Transverse colon (tissue), 4 donors: ENCODE measurements at regions not wholly inside any gene's neighbourhood (a gene's known extent, or its start where the extent isn't known, plus 50 kb on each side); places are given as distances from the start of the nearest gene placed in this dataset.
"Not testable (repeated sequence)": the region's sequence is repeated elsewhere in the genome, so short reads cannot be mapped to it uniquely, and the experiment has no call there.

ENCODE experiments used
- DNase-seq: peaks from one replicate; pipeline ENCODE4 v3.0.0-alpha.2; 2019
- H3K27ac ChIP-seq, 4 donors: fragments of 200-600 bp; sonication (generic); 2 replicates each; pipeline ENCODE4 v1.5.1; 2016 to 2018; ENCODE audit warnings: inconsistent platforms in 4 of 4
- H3K27me3 ChIP-seq: fragments of 200-600 bp; sonication (generic); 2 replicates; pipeline ENCODE4 v1.5.1; 2017; ENCODE audit warnings: inconsistent platforms
- H3K36me3 ChIP-seq, 4 donors: fragments of 200-600 bp; sonication (generic); 2 replicates each; pipeline ENCODE4 v1.5.1; 2017 to 2019; ENCODE audit warnings: inconsistent platforms in 4 of 4
- H3K4me1 ChIP-seq, 4 donors: fragments of 200-600 bp; sonication (generic); 2 replicates each; pipeline ENCODE4 v1.5.1; 2017 to 2020; ENCODE audit warnings: inconsistent platforms in 4 of 4
- H3K4me3 ChIP-seq, 4 donors: fragments of 200-600 bp; sonication (generic); 1 replicate in 1 of 4; 2 replicates in 3 of 4; pipeline versions ENCODE4 v1.5.1 to v1.6.1; 2017 to 2019; ENCODE audit warnings: inconsistent platforms in 4 of 4
- H3K9me3 ChIP-seq, 2 donors: fragments of 200-600 bp; sonication (generic); 2 replicates each; pipeline ENCODE4 v1.5.1; 2017 to 2019; ENCODE audit warnings: inconsistent platforms in 2 of 2
- CTCF ChIP-seq, 5 experiments: fragments of 200-600 bp in 3 of 5; fragments of 450-650 bp in 2 of 5; sonication (generic) in 3 of 5; IDR thresholded peaks; 1 replicate in 2 of 5; 2 replicates in 3 of 5; pipeline ENCODE4 v1.5.1; 2016 to 2017; ENCODE audit warnings: antibody characterized with exemption in 5 of 5, inconsistent platforms in 3 of 5, mild to moderate bottlenecking in 2 of 5, moderate library complexity in 1 of 5
- EP300 ChIP-seq: sonication (generic); formaldehyde crosslinking; IDR thresholded peaks from one replicate; pipeline ENCODE4 v1.6.1; 2017; ENCODE audit warnings: antibody characterized with exemption, low read depth
- POLR2A ChIP-seq: fragments of 450-650 bp; IDR thresholded peaks from one replicate; pipeline ENCODE4 v1.6.1; 2016; ENCODE audit warnings: antibody characterized with exemption, mild to moderate bottlenecking, moderate library complexity
- POLR2AphosphoS5 ChIP-seq, 3 donors: sonication (generic); formaldehyde crosslinking; IDR thresholded peaks; one replicate each; pipeline ENCODE4 v1.6.1; 2016; ENCODE audit warnings: antibody characterized with exemption in 3 of 3
- WGBS, 2 donors: methylation state at CpG; one replicate each; pipeline ENCODE4 v1.1.5; 2018; ENCODE audit warnings: low coverage in 1 of 2; 5-methylcytosine and 5-hydroxymethylcytosine counted together
- in situ Hi-C, 4 donors: fragments of 200-750 bp; cut with MboI; loops; one replicate each; pipeline versions ENCODE4 v1.15.0 to v1.15.1; 2017; ENCODE audit warnings: low sequenced_read_pairs in 3 of 4, low pct_ligation_motif_present in 1 of 4, low pct_unique_long_range_greater_than_20kb in 1 of 4
- intact Hi-C: fragments of 100-400 bp; cut with DNase I; formaldehyde crosslinking; loops from one replicate; pipeline ENCODE4 v1.15.1; 2023; ENCODE audit warnings: low total_unique reads

GRCh38 chr10:44574596-44575480 is 189.9 kb upstream of the CXCL12 start:
- intact Hi-C loops (no loop called here), in situ Hi-C loops (no loop called here)
- Histone ChIP-seq H3K27ac (no peak overlapping the region), H3K36me3 (no peaks in the 10 kb centered on the region), H3K4me1 (no peaks in the 10 kb centered on the region), H3K4me3 (no peak overlapping the region), H3K27me3 (no peaks in the 10 kb centered on the region), H3K9me3 (no peaks in the 10 kb centered on the region)
- no peak for DNase-seq
- TF ChIP-seq POLR2AphosphoS5 (IDR thresholded peaks at IDR 0.05) (no peak), POLR2A (no peak)
- 80 to 89% methylated on average over 1 to 10 of the region's 10 CpGs for WGBS, 2 donors

GRCh38 chr10:44575601-44576380 is 190.9 kb upstream of the CXCL12 start:
- Histone ChIP-seq H3K27me3 (no peaks in the 10 kb centered on the region), H3K9me3 (no peaks in the 10 kb centered on the region), H3K36me3 (no peaks in the 10 kb centered on the region), H3K27ac (peak overlapping the region in 1 of 4 donors; percentile 9), H3K4me1 (no peaks in the 10 kb centered on the region), H3K4me3 (no peak overlapping the region)
- intact Hi-C loops (no loop called here), in situ Hi-C loops (no loop called here)
- TF ChIP-seq POLR2A (no peak), EP300 (no peak), CTCF (IDR thresholded peaks at IDR 0.05) (no peak), POLR2AphosphoS5 (IDR thresholded peaks at IDR 0.05) (no peak)
- no peak for DNase-seq
- 84 to 89% methylated on average over 5 to 15 of the region's 18 CpGs for WGBS, 2 donors

- no peak overlapping the region for H3K4me3 ChIP-seq
- DNase-seq: no peak
- no peak for TF ChIP-seq POLR2A
- no peaks in the 10 kb centered on the region for H3K4me1 ChIP-seq
- WGBS, 2 donors: 68% methylated on average over 6 of the region's 6 CpGs; no CpG with 5 or more reads in 1 of the 2 donors
- no peaks in the 10 kb centered on the region for H3K9me3 ChIP-seq
- H3K27me3 ChIP-seq: no peaks in the 10 kb centered on the region
- no peaks in the 10 kb centered on the region for H3K36me3 ChIP-seq
- H3K27ac ChIP-seq: peak overlapping the region in 1 of 4 donors; percentile 29
- in situ Hi-C loops (no loop called here), intact Hi-C loops (no loop called here)
Measured at GRCh38 chr10:44576702-44577191, 191.8 kb upstream of the CXCL12 start.

- Histone ChIP-seq H3K4me3 (no peak overlapping the region), H3K27ac (no peak overlapping the region), H3K9me3 (no peaks in the 10 kb centered on the region), H3K27me3 (no peaks in the 10 kb centered on the region), H3K4me1 (no peaks in the 10 kb centered on the region), H3K36me3 (no peaks in the 10 kb centered on the region)
- TF ChIP-seq EP300: no peak
- TF ChIP-seq CTCF (IDR thresholded peaks at IDR 0.05): no peak
- no peak for TF ChIP-seq POLR2AphosphoS5 (IDR thresholded peaks at IDR 0.05)
- TF ChIP-seq POLR2A: no peak
- 79 to 90% methylated on average over 2 to 3 of the region's 3 CpGs for WGBS, 2 donors
- no peak for DNase-seq
- in situ Hi-C loops: no loop called here
- intact Hi-C loops: no loop called here
Measured at GRCh38 chr10:44577533-44577932, 192.6 kb upstream of the CXCL12 start.

- H3K4me1 ChIP-seq: no peaks in the 10 kb centered on the region
- H3K27me3 ChIP-seq: no peaks in the 10 kb centered on the region
- intact Hi-C loops: no loop called here
- H3K4me3 ChIP-seq: no peak overlapping the region
- H3K36me3 ChIP-seq: no peaks in the 10 kb centered on the region
- in situ Hi-C loops: no loop called here
- DNase-seq: no peak
- no peak overlapping the region for H3K27ac ChIP-seq
- 83 to 100% methylated on average over 1 of the region's 1 CpG for WGBS, 2 donors
- H3K9me3 ChIP-seq: no peaks in the 10 kb centered on the region
- TF ChIP-seq POLR2A: no peak
- TF ChIP-seq CTCF (IDR thresholded peaks at IDR 0.05): no peak
- no peak for TF ChIP-seq POLR2AphosphoS5 (IDR thresholded peaks at IDR 0.05)
- TF ChIP-seq EP300: no peak
Measured at GRCh38 chr10:44578271-44578670, 193.4 kb upstream of the CXCL12 start.

GRCh38 chr10:44578963-44579362 is 194.1 kb upstream of the CXCL12 start:
- DNase-seq, intact Hi-C loops: not testable (repeated sequence)

More at GRCh38 chr10:44578963-44579362, 194.1 kb upstream of the CXCL12 start:
- H3K9me3 ChIP-seq, H3K27ac ChIP-seq, H3K36me3 ChIP-seq, H3K4me3 ChIP-seq, in situ Hi-C loops, H3K27me3 ChIP-seq, H3K4me1 ChIP-seq: not testable (repeated sequence)
- WGBS, 2 donors: 100% methylated on average over 1 of the region's 1 CpG; no CpG with 5 or more reads in 1 of the 2 donors
